ENCODE measurements at regions not wholly inside any gene's neighbourhood (a gene's known extent, or its start where the extent isn't known, plus 50 kb on each side); places are given as distances from the start of the nearest gene placed in this dataset.

- TF ChIP-seq POLR2A (IDR thresholded peaks at IDR 0.05; ENCODE audit: low read depth, low read length) (no peak), POLR2AphosphoS5 (IDR thresholded peaks at IDR 0.05; ENCODE audit: insufficient read depth, low read depth, low read length) (no peak), CTCF (IDR thresholded peaks at IDR 0.05; ENCODE audit: extremely low read depth in 1 of 2, insufficient read depth in 1 of 2, low read depth in 1 of 2, low read length in 2 of 2) (no peak), EZH2 (IDR thresholded peaks at IDR 0.05; ENCODE audit: borderline replicate concordance, low read depth, low read length, severe bottlenecking) (no peak), JUN (IDR thresholded peaks at IDR 0.05; ENCODE audit: borderline replicate concordance, insufficient read depth, insufficient read length, low read depth) (no peak), MAX (IDR thresholded peaks at IDR 0.05; ENCODE audit: insufficient read depth, insufficient read length) (no peak), MYC (IDR thresholded peaks at IDR 0.05; ENCODE audit: low read depth, low read length) (no peak), FOS (IDR thresholded peaks at IDR 0.05; ENCODE audit: borderline replicate concordance, insufficient read depth, low read length) (no peak), GATA2 (IDR thresholded peaks at IDR 0.05; ENCODE audit: insufficient read depth, insufficient read length, low read depth, low read length) (no peak)
These were observed 240.3 kb downstream of the MSRB3 start for GRCh38 chr12:65518771-65519170.
